ENCODE measurements at regions not wholly inside any gene's neighbourhood (a gene's known extent, or its start where the extent isn't known, plus 50 kb on each side); places are given as distances from the start of the nearest gene placed in this dataset.

DNA sequence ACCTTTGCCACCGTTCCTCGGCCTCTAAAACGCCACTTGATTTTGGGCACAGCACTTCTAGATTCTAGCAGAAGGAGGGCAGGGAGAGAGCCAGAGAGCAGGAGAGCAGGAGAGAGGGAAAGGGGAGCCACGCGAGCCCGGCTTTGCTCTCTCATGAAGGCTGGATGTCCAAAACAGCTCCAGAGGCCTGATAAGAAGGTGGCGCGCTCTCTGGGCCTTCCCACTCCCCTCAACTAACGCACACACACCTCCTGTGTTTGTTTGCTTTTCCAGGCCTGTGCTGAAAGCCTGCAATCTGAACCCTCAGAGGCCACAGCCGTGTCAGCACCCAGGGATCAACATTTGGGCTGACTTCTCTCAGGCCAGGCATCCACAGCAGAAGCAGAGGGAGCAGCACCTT is 184.8 kb upstream of the SOX11 start:
- TF ChIP-seq, protein P1, sequence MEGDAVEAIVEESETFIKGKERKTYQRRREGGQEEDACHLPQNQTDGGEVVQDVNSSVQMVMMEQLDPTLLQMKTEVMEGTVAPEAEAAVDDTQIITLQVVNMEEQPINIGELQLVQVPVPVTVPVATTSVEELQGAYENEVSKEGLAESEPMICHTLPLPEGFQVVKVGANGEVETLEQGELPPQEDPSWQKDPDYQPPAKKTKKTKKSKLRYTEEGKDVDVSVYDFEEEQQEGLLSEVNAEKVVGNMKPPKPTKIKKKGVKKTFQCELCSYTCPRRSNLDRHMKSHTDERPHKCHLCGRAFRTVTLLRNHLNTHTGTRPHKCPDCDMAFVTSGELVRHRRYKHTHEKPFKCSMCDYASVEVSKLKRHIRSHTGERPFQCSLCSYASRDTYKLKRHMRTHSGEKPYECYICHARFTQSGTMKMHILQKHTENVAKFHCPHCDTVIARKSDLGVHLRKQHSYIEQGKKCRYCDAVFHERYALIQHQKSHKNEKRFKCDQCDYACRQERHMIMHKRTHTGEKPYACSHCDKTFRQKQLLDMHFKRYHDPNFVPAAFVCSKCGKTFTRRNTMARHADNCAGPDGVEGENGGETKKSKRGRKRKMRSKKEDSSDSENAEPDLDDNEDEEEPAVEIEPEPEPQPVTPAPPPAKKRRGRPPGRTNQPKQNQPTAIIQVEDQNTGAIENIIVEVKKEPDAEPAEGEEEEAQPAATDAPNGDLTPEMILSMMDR (conservative IDR thresholded peaks at IDR 0.05; ENCODE audit: low read length): no peak
- TF ChIP-seq EZH2phosphoT487 (IDR thresholded peaks at IDR 0.05; ENCODE audit: borderline replicate concordance): no peak
